LNCaP clone FGC (cell line): ENCODE measurements at regions not wholly inside any gene's neighbourhood (a gene's known extent, or its start where the extent isn't known, plus 50 kb on each side); places are given as distances from the start of the nearest gene placed in this dataset.

Experiments
- DNase-seq: peaks from one replicate; pipeline ENCODE4 v3.0.0-alpha.2; 2011; ENCODE audit warnings: low read depth
- H3K4me3 ChIP-seq: 2 replicates; pipeline ENCODE4 v1.5.1; 2011; ENCODE audit warnings: mild to moderate bottlenecking, low read depth, low read length, control low read depth
- TF ChIP-seq, protein P1 (sequence below): IDR thresholded peaks from 2 replicates; pipeline ENCODE4 v1.5.1; 2012; ENCODE audit warnings: mild to moderate bottlenecking; ENCODE audit not compliant: control insufficient read depth, insufficient read depth; ENCODE audit errors: extremely low read depth

DNA sequence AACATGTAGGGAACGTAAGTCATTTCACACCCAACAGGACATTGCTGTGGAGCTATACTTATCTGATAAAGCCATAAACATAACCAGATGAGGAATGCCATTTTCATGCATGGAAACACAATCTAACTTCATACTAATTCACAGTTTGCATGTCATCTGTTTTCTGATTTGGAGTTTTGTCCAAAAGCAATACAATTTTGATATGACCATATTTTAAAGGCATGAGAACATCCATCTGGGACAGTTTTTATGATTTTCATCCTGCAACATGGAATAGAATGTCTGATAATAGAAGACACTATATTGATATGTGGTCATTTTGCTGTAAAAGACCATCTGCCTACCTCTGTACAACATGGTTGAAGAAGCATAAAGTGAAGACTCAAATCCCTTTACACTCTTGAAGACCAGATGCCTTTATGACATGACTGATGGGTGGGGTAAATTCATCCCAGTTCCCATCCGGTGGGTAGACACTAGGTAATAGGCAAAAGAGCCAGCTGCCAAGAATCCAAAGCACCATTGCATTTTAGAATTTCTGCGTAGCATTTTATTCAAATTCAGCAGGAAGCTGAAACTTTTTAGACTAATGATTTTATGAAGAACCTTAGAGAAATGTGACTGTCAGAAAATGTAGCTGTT is 309.8 kb downstream of the LMO7 start:
- no peak for DNase-seq
- TF ChIP-seq, protein P1, sequence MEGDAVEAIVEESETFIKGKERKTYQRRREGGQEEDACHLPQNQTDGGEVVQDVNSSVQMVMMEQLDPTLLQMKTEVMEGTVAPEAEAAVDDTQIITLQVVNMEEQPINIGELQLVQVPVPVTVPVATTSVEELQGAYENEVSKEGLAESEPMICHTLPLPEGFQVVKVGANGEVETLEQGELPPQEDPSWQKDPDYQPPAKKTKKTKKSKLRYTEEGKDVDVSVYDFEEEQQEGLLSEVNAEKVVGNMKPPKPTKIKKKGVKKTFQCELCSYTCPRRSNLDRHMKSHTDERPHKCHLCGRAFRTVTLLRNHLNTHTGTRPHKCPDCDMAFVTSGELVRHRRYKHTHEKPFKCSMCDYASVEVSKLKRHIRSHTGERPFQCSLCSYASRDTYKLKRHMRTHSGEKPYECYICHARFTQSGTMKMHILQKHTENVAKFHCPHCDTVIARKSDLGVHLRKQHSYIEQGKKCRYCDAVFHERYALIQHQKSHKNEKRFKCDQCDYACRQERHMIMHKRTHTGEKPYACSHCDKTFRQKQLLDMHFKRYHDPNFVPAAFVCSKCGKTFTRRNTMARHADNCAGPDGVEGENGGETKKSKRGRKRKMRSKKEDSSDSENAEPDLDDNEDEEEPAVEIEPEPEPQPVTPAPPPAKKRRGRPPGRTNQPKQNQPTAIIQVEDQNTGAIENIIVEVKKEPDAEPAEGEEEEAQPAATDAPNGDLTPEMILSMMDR: no peak
- no peak overlapping the region for H3K4me3 ChIP-seq

DNA sequence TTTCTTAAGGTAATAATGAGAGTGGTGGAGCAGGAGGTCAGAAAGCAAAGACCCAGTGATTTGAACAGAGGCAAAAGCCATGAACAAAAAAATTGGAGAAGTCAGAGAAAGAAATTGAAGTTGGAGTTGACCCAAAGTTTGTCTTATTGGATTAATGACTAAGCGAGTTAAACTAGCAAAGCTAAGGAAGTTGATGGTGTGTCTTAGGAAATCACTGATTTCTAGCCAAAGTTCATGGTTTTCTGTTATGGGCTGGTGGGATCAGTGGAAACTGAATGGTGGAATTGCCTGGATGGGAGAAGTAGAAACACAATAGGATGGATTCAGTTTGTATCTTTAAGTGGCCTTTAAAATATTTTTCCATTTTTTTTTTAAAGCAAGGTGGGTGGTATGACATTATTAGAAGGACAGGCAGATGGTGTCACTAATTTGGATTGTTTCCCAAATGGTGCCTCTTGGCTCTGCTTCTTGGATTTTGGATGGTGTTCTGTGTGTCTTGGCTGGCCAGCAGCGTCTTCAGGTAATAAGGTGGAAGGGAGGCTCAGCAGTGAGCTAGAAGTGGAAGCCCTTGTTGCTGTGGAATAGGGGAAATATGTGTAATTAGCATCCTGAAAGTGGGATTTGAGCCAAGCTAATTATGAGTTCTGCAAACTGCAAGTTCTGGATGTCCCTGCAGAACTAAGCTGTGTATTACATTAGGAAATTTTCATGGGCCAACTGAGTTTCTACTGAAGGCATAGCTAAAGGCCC is 302.9 kb downstream of the LMO7 start:
- TF ChIP-seq, protein P1: no peak
- no peak for DNase-seq
- no peak overlapping the region for H3K4me3 ChIP-seq

DNA sequence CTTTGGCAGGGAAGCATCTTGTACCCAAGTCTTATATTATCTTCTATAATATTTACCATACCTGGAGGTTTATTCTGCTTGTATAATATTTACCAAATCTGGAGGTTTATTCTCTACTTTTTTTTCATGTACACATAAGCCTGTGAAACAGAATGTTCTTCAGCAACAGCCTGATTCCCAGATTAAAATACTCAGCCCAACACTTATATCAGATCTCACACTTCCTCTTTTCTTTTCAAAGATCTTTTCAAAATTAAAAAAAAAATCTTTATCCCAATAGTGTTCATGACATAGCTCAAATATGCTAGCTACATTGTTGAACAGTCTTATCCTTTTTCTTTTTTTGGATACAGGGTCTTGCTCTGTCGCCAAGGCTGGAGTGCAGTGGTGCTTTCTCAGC is 300.7 kb downstream of the LMO7 start:
- TF ChIP-seq, protein P1: no peak

DNA sequence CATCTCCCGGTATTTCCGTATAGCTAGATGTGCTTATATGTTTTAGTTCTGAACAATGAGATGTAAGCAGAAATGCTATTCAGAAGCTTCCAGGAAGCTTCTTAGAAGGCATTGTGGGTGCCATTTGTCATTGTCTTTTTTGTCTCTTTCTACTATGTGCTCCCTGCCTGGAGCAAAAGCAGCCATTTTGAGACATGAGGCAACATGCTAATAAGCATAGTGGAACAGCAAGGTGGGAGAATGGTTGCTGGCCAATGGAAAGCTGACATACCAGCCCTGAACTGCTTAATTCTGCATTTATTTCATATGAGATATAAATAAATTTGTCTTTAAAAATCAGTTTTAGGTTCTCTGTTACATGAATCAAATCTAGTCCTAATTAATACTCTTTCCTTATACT is 299.7 kb downstream of the LMO7 start:
- TF ChIP-seq, protein P1: no peak

More for the DNA sequence above, 300.7 kb downstream of the LMO7 start:
- no peak for DNase-seq
- no peak overlapping the region for H3K4me3 ChIP-seq

DNA sequence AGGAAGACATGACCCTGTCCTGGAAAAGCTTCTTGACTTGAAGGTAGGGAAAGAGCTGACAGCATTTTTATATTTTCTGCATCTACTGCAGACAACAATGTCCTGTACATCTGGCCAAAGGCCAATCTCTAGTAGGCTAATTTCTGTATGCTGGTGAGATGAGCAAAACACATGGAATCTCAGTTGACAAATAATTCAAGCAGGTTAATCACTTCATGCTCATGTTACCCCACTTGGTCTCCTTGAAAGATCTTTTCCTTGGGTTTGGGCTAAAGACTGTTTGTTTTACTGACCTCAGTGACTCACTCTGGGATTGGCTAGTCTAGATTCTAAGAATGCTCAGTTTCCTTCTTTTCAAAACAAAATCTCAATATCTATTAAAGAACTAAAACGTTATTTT is 298.8 kb downstream of the LMO7 start:
- no peak overlapping the region for H3K4me3 ChIP-seq
- TF ChIP-seq, protein P1: no peak
- DNase-seq: no peak

More for the DNA sequence above, 299.7 kb downstream of the LMO7 start:
- no peak overlapping the region for H3K4me3 ChIP-seq
- DNase-seq: no peak

DNA sequence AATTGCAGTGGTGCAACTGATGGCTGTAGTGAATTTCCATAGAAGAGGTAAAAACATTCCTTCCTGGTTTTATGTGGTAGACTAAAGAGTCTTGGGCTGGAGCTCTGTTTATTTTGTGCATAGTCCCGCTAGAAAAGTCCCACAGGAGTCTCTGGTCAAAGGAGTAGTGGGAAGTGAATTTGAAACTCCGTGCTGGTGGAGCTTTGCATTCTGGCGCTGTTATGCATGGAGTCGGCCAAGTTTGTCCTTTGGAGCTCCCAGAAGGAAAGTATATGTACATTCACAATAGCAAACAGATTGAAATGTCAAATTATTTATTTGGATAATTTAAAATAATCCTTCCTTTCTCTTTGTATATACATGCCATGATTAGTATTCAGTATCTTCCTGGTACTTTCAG is 296.5 kb downstream of the LMO7 start:
- no peak for DNase-seq
- TF ChIP-seq, protein P1: no peak
- no peak overlapping the region for H3K4me3 ChIP-seq
